PC-9 (cell line): ENCODE measurements at regions not wholly inside any gene's neighbourhood (a gene's known extent, or its start where the extent isn't known, plus 50 kb on each side); places are given as distances from the start of the nearest gene placed in this dataset.

Source experiments
- BruUV-seq: library from RNA; stranded (reverse); fragments of 400-500 nt; replicated peaks from 2 replicates; lab custom pipeline; 2021; lab: Mats Ljungman, UMichigan
- CTCF ChIA-PET: fragments of 300-600 bp; sonication (Branson Sonifier 250); formaldehyde crosslinking; loops from one replicate; lab custom pipeline; 2022; ENCODE audit warnings: antibody characterized with exemption; lab: Charles Lee
- POLR2A ChIA-PET: fragments of 300-600 bp; sonication (Branson Sonifier 250); formaldehyde crosslinking; loops from one replicate; lab custom pipeline; 2022; ENCODE audit warnings: antibody characterized with exemption; ENCODE audit not compliant: unreplicated experiment; lab: Charles Lee
- DNase-seq, 2 experiments: peaks; one replicate each; pipeline versions ENCODE4 v3.0.0 to v3.0.0-alpha.2; 2015 to 2022; ENCODE audit warnings: mixed read lengths in 1 of 2
- H2AFZ ChIP-seq: fragments of 200-600 bp; sonication (generic); 2 replicates; pipeline ENCODE4 v1.8.1; 2017; ENCODE audit warnings: antibody characterized with exemption
- H3F3A ChIP-seq: fragments of 200-600 bp; sonication (generic); 2 replicates; pipeline ENCODE4 v1.8.1; 2017; ENCODE audit warnings: antibody characterized with exemption, mild to moderate bottlenecking, low read depth; ENCODE audit not compliant: insufficient read depth
- H3K27ac ChIP-seq: fragments of 200-600 bp; sonication (generic); 2 replicates; pipeline ENCODE4 v1.6.1; 2016; ENCODE audit warnings: mixed run types
- H3K27me3 ChIP-seq: fragments of 200-600 bp; sonication (generic); 2 replicates; pipeline ENCODE4 v1.6.1; 2016; ENCODE audit warnings: low read depth, mixed run types; ENCODE audit not compliant: insufficient read depth
- H3K36me3 ChIP-seq: fragments of 200-600 bp; sonication (generic); 2 replicates; pipeline ENCODE4 v1.6.1; 2016; ENCODE audit warnings: low read depth, mixed run types
- H3K4me1 ChIP-seq: fragments of 200-600 bp; sonication (generic); replicated peaks from 2 replicates; pipeline ENCODE4 v1.6.1; 2016; ENCODE audit warnings: mixed run types; ENCODE audit not compliant: insufficient read depth
- H3K4me2 ChIP-seq: fragments of 200-600 bp; sonication (generic); 2 replicates; pipeline ENCODE4 v1.6.1; 2017; ENCODE audit warnings: mixed run types
- H3K4me3 ChIP-seq: fragments of 200-600 bp; sonication (generic); 2 replicates; pipeline ENCODE4 v1.6.1; 2016; ENCODE audit warnings: mixed run types
- H3K79me2 ChIP-seq: fragments of 200-600 bp; sonication (generic); 2 replicates; pipeline ENCODE4 v1.6.1; 2017; ENCODE audit warnings: low read depth, mixed run types
- H3K9me2 ChIP-seq: fragments of 200-600 bp; sonication (generic); 2 replicates; pipeline ENCODE4 v1.8.1; 2017; ENCODE audit warnings: mild to moderate bottlenecking; ENCODE audit not compliant: insufficient read depth
- H3K9me3 ChIP-seq: fragments of 200-600 bp; sonication (generic); 2 replicates; pipeline ENCODE4 v1.8.1; 2016; ENCODE audit warnings: low read depth; ENCODE audit not compliant: insufficient read depth
- H4K20me1 ChIP-seq: fragments of 200-600 bp; sonication (generic); 2 replicates; pipeline ENCODE4 v1.8.1; 2017; ENCODE audit not compliant: insufficient read depth
- EZH2 ChIP-seq: fragments of 200-600 bp; sonication (generic); IDR thresholded peaks from 2 replicates; pipeline ENCODE4 v1.8.0; 2017; ENCODE audit warnings: antibody characterized with exemption, low read depth
- intact Hi-C: fragments of 100-400 bp; cut with micrococcal nuclease; formaldehyde crosslinking; loops from one replicate; pipeline ENCODE4 v1.10.0; 2022; ENCODE audit not compliant: unreplicated experiment
- TF ChIP-seq, protein P1 (sequence below): fragments of 200-600 bp; sonication (generic); conservative IDR thresholded peaks from 2 replicates; pipeline ENCODE4 v1.6.1; 2017; ENCODE audit warnings: mixed run types, antibody characterized with exemption, mild to moderate bottlenecking, moderate library complexity

DNA sequence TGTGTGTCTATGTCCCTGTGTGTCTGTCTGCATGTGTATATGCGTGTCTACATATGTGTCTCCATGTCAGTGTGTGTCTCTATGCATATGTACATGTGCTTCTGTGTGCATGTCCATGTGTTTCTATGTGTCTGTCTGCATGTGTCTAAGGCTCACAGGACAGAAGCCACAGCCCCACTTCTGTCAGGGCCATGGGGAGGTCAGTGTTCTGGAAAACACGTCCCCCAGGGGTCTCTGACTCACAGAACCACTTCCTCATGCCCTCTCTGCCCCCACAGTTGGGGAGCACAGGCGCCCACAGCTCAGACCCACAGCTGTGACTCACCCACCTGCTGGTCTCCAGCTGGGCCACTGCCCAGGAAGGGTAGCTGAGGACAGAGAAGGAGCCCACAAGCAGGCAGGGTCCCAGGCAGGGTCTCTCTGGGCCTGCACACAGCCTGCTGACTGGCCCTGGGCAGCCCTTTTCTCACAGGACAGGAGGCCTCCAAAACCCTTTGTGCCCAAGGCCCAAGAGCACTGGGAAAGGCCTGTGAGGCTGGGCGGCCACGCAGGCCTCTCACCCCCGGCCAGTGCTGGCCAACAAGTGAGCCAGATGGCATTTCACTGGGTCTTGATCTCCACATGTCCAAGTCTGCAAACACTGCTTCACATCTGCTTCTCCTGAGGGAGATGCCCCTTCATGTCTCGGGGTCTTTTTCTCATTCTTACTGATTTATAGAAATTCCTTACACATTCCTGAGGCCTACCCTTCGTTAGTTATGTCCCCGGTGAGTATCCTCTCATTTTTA is 102.9 kb upstream of the FAM20C start:
- Histone ChIP-seq H3K9me3 (no peaks in the 10 kb centered on the region), H3K27me3 (no peaks in the 10 kb centered on the region), H3K4me2 (peak overlapping the region; percentile 70), H4K20me1 (no peaks in the 10 kb centered on the region), H3K36me3 (no peaks in the 10 kb centered on the region), H3K79me2 (no peaks in the 10 kb centered on the region), H3K9me2 (no peaks in the 10 kb centered on the region), H3K27ac (peak overlapping the region; percentile 71), H3K4me1 (peaks cover 65% of the 10 kb centered on the region), H2AFZ (no peak overlapping the region), H3F3A (peaks cover 35% of the 10 kb centered on the region), H3K4me3 (no peak overlapping the region)
- CTCF ChIA-PET, result interaction anchor here (0.6 kb wide), 1 partner anchor 50 kb away, joined by 3 read pairs; no protein-coding TSS in a partner anchor
- no peak for TF ChIP-seq EZH2
- TF ChIP-seq, protein P1, sequence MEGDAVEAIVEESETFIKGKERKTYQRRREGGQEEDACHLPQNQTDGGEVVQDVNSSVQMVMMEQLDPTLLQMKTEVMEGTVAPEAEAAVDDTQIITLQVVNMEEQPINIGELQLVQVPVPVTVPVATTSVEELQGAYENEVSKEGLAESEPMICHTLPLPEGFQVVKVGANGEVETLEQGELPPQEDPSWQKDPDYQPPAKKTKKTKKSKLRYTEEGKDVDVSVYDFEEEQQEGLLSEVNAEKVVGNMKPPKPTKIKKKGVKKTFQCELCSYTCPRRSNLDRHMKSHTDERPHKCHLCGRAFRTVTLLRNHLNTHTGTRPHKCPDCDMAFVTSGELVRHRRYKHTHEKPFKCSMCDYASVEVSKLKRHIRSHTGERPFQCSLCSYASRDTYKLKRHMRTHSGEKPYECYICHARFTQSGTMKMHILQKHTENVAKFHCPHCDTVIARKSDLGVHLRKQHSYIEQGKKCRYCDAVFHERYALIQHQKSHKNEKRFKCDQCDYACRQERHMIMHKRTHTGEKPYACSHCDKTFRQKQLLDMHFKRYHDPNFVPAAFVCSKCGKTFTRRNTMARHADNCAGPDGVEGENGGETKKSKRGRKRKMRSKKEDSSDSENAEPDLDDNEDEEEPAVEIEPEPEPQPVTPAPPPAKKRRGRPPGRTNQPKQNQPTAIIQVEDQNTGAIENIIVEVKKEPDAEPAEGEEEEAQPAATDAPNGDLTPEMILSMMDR, result no peak
- peak; percentile 80 to 88 for DNase-seq
- intact Hi-C loops, result no loop called here
- POLR2A ChIA-PET, result no interaction called here
- no TSS peak for BruUV-seq

DNA sequence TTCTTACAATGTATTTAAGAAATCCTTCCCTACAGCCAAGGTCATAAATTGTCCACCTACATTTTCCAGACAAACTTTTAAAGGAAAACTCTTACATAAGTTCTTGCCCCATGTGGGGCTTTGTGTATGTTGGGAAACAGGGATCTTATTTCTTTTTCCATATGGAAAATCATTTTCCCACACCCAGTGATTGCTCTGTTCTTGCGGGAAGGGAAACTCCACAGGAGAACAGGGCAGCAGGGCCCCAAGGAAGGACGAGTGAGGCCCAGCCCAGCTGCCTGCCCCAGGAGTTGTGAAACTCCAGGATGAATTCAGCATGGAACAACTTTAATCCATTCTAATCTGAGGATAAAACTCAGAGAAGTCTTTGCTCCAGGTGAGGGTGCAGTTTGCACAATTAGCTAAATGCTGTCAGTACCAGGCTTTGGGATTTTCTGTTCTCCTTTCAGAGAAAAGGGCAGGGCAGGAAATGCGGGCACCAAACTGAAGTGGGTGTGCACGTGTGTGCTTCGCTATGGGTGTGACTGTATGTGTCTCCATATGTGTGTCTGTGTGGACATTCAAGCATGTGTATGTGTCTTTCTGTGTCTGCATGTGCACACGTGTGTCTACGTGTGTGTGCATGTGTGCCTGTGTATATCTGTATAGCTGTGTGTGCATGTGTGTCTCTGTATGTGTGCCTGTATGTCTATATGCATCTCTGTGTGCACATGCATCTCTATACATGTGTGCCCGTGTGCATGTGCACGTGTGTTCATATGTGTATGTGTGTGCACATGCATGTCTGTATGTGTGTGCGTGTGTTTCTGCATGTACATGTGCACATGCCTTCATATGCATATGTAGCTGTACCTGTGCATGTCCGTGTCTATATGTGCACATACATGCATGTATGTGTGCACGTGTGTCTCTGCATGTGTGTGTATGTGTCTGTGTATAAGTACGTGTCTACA is 102.0 kb upstream of the FAM20C start:
- Histone ChIP-seq H3K36me3 (no peaks in the 10 kb centered on the region), H3K4me2 (peak overlapping the region; percentile 70), H2AFZ (no peak overlapping the region), H4K20me1 (no peaks in the 10 kb centered on the region), H3F3A (peaks cover 36% of the 10 kb centered on the region), H3K79me2 (no peaks in the 10 kb centered on the region), H3K27me3 (no peaks in the 10 kb centered on the region), H3K9me2 (no peaks in the 10 kb centered on the region), H3K4me3 (no peak overlapping the region), H3K9me3 (no peaks in the 10 kb centered on the region), H3K4me1 (peaks cover 74% of the 10 kb centered on the region), H3K27ac (peak overlapping the region; percentile 71)
- no peak for TF ChIP-seq EZH2
- TF ChIP-seq, protein P1, result no peak
- CTCF ChIA-PET, result interaction anchor here (0.6 kb wide), 1 partner anchor 49 kb away, joined by 3 read pairs; no protein-coding TSS in a partner anchor
- no TSS peak for BruUV-seq
- intact Hi-C loops, result no loop called here
- POLR2A ChIA-PET, result no interaction called here
- no peak for DNase-seq

DNA sequence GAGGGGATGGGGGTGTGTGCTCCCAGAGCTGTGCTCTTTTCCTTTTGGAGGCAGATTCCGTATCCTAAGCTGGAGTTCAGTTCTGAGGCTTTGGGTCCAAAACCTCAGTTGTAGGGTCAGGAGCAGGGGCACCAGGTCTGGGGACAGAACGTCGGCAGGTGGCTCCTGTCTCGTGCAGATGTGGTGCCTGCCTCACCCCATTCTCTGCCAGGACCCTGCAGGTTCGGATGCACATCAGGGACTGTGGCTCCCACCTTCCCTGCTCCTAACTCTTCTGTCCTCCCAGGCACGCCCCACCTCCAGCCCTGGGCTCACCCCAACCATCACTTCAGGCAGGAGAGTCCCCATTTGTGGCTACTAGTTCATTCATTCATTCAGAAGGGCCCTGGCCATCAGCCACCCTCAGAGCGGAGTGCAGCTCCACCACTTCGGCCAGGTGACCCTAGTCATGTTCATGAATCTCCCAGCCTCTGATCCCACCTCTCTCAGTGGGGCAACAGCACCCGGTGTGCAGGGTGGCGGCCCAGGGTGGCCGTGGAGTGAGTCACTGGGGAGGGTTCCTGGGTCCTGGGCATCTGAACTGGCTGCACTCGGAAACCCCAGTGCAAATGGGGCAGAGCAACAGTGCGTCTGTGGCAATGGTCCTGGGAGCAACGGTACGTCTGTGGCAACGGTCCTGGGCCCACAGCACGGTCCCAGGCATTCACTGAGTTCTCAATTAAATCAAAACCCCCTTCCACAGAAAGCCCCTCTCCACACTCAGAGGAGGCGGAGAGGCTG is 100.8 kb upstream of the FAM20C start:
- Histone ChIP-seq H4K20me1 (no peaks in the 10 kb centered on the region), H3K4me1 (peaks cover 80% of the 10 kb centered on the region), H3K79me2 (no peaks in the 10 kb centered on the region), H3K27me3 (no peaks in the 10 kb centered on the region), H2AFZ (no peak overlapping the region), H3K27ac (no peak overlapping the region), H3K36me3 (no peaks in the 10 kb centered on the region), H3K9me3 (no peaks in the 10 kb centered on the region), H3F3A (peaks cover 40% of the 10 kb centered on the region), H3K4me3 (no peak overlapping the region), H3K9me2 (no peaks in the 10 kb centered on the region), H3K4me2 (no peak overlapping the region; the same call in 1 of the 2 replicates)
- DNase-seq, result no peak
- intact Hi-C loops, result no loop called here
- no TSS peak for BruUV-seq
- CTCF ChIA-PET, result no interaction called here
- POLR2A ChIA-PET, result no interaction called here
- no peak for TF ChIP-seq EZH2
- TF ChIP-seq, protein P1, result no peak
